PC-3 (cell line): ENCODE measurements at regions not wholly inside any gene's neighbourhood (a gene's known extent, or its start where the extent isn't known, plus 50 kb on each side); places are given as distances from the start of the nearest gene placed in this dataset.

ENCODE experiments used
- ATAC-seq: fragments of 200-7000 bp; cut with Tn5 transposase; 2 replicates; pipeline ENCODE4 v1.9.1; 2020; ENCODE audit warnings: mild to moderate bottlenecking, moderate library complexity
- BruUV-seq: library from RNA; stranded (reverse); fragments of 400-500 nt; replicated peaks from 2 replicates; lab custom pipeline; 2021; lab: Mats Ljungman, UMichigan
- CTCF ChIA-PET: fragments of 300-600 bp; sonication (Branson Sonifier 250); formaldehyde crosslinking; loops from one replicate; lab custom pipeline; 2022; ENCODE audit warnings: antibody characterized with exemption; lab: Charles Lee
- POLR2A ChIA-PET: fragments of 300-600 bp; sonication (Branson Sonifier 250); formaldehyde crosslinking; loops from one replicate; lab custom pipeline; 2022; ENCODE audit warnings: antibody characterized with exemption; ENCODE audit not compliant: unreplicated experiment; lab: Charles Lee
- DNase-seq: peaks from one replicate; pipeline ENCODE4 v3.0.0-alpha.2; 2015
- H2AFZ ChIP-seq: fragments of 300-600 bp; sonication (generic); 2 replicates; pipeline ENCODE4 v1.6.0; 2016; ENCODE audit warnings: antibody characterized with exemption, low read length
- H3F3A ChIP-seq: fragments of 300-600 bp; sonication (generic); one replicate; pipeline ENCODE4 v1.6.0; 2017; ENCODE audit warnings: antibody characterized with exemption, low read length, control low read depth, mild to moderate bottlenecking; ENCODE audit not compliant: unreplicated experiment
- H3K27ac ChIP-seq: fragments of 300-600 bp; sonication (generic); 2 replicates; pipeline ENCODE4 v1.5.1; 2016; ENCODE audit warnings: mild to moderate bottlenecking, low read length
- H3K27me3 ChIP-seq: fragments of 300-600 bp; sonication (generic); 2 replicates; pipeline ENCODE4 v1.6.1; 2016; ENCODE audit warnings: low read length, mixed read lengths
- H3K36me3 ChIP-seq: fragments of 300-600 bp; sonication (generic); 2 replicates; pipeline ENCODE4 v1.6.1; 2016; ENCODE audit warnings: low read depth, mixed run types, low read length, mixed read lengths
- H3K4me1 ChIP-seq: fragments of 300-600 bp; sonication (generic); 2 replicates; pipeline ENCODE4 v1.5.1; 2016; ENCODE audit warnings: low read length; ENCODE audit not compliant: insufficient read depth
- H3K4me2 ChIP-seq: fragments of 300-600 bp; sonication (generic); 2 replicates; pipeline ENCODE4 v1.6.0; 2016; ENCODE audit warnings: low read length
- H3K4me3 ChIP-seq: fragments of 300-600 bp; sonication (generic); 2 replicates; pipeline ENCODE4 v1.5.1; 2016; ENCODE audit warnings: mild to moderate bottlenecking, low read length, mixed read lengths
- H3K79me2 ChIP-seq: fragments of 300-600 bp; sonication (generic); 2 replicates; pipeline ENCODE4 v1.6.1; 2017; ENCODE audit warnings: low read length, mixed read lengths
- H3K9ac ChIP-seq: fragments of 300-600 bp; sonication (generic); 2 replicates; pipeline ENCODE4 v1.6.0; 2016; ENCODE audit warnings: mild to moderate bottlenecking, low read length
- H3K9me2 ChIP-seq: fragments of 300-600 bp; sonication (generic); replicated peaks from 2 replicates; pipeline ENCODE4 v1.6.1; 2016; ENCODE audit warnings: mixed run types, low read length, mixed read lengths
- H3K9me3 ChIP-seq: fragments of 300-600 bp; sonication (generic); 2 replicates; pipeline ENCODE4 v1.6.1; 2016; ENCODE audit warnings: low read length, mixed read lengths
- H4K20me1 ChIP-seq: fragments of 300-600 bp; sonication (generic); 2 replicates; pipeline ENCODE4 v1.6.1; 2016; ENCODE audit warnings: low read length, mixed read lengths
- EZH2 ChIP-seq: fragments of 300-600 bp; sonication (generic); IDR thresholded peaks from one replicate; pipeline ENCODE4 v1.6.1; 2017; ENCODE audit warnings: antibody characterized with exemption, mild to moderate bottlenecking, low read length; ENCODE audit not compliant: unreplicated experiment
- EZH2phosphoT487 ChIP-seq: fragments of 300-600 bp; sonication (generic); IDR thresholded peaks from 2 replicates; pipeline ENCODE4 v1.6.1; 2018; ENCODE audit warnings: mild to moderate bottlenecking, antibody characterized with exemption, low read length, borderline replicate concordance
- intact Hi-C: fragments of 100-400 bp; cut with micrococcal nuclease; formaldehyde crosslinking; loops from 2 replicates; pipeline ENCODE4 v1.9.0; 2023
- TF ChIP-seq, protein P1 (sequence below): fragments of 300-600 bp; sonication (generic); conservative IDR thresholded peaks from 2 replicates; pipeline ENCODE4 v1.5.1; 2017; ENCODE audit warnings: antibody characterized with exemption, low read depth, mild to moderate bottlenecking, low read length

DNA sequence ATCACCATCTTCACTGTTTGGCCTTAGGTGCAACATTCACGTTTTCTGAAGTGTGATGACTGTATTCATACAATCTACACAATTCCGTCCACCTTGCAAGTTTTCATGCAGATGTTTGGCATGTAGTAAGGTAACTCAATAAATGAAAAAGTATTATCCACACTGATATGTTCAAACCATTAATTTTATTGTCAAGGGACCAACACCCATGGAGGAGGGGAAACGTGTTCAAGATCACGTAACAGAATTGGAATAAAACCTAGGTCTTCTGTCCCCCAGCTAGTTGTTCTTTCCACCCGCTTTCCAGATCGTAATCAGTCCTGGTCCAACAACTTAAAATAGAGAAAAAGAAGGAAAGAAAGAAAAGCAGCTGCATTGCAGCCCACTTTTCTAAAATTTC, 560.4 kb upstream of the MCTP2 start:
- H3K27me3 ChIP-seq = no peaks in the 10 kb centered on the region
- no peaks in the 10 kb centered on the region for H3K9me2 ChIP-seq
- H3K27ac ChIP-seq = no peak overlapping the region
- no peaks in the 10 kb centered on the region for H3K4me1 ChIP-seq
- CTCF ChIA-PET = no interaction called here
- H4K20me1 ChIP-seq = no peaks in the 10 kb centered on the region
- no peak overlapping the region for H3K4me3 ChIP-seq
- no peak for ATAC-seq
- no peaks in the 10 kb centered on the region for H3F3A ChIP-seq
- no peak overlapping the region for H3K9ac ChIP-seq
- BruUV-seq = no TSS peak
- no peaks in the 10 kb centered on the region for H3K36me3 ChIP-seq
- no peak overlapping the region for H2AFZ ChIP-seq
- no peak overlapping the region for H3K4me2 ChIP-seq
- POLR2A ChIA-PET = no interaction called here
- intact Hi-C loops = no loop called here
- no peaks in the 10 kb centered on the region for H3K9me3 ChIP-seq
- no peak for TF ChIP-seq EZH2
- no peaks in the 10 kb centered on the region for H3K79me2 ChIP-seq
- DNase-seq = no peak

DNA sequence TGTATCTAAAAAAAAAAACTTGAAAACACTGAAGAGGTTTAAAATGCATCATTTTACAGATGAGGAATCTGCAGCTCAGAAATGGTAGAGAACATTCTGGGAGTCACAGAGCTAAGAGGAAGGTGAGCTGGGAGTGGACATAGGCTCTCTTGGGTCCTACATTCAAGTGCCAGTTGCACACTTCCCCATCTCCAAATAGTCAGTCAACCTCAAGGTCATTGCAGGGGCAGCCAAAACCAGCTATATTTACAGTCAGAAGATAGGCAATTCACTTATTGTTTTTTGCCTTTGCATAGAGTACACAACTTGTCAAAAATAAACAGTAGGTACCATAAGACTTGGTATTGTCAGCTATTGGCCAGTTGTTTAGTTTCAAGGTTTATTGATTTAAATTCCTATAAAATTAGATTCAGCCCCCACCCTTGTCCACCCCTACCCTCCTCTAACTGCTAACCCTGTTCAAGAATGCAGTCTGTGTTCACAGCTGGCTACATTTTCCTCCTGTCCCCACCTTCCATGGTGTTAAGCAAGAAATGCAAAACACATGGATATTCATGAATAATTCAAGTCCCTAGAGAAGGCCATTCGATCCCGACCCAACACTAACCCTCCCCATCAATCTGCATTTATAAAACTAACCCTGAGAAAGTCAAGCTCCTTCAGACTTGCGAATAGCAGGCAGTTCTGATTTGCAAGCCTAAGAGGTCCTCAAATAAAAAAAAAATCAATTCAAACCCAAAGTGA, 567.0 kb upstream of the MCTP2 start:
- intact Hi-C loops = no loop called here
- Histone ChIP-seq H3K9me2 (no peaks in the 10 kb centered on the region), H3K4me3 (no peak overlapping the region), H4K20me1 (no peaks in the 10 kb centered on the region), H3K9ac (no peak overlapping the region), H3K79me2 (no peaks in the 10 kb centered on the region), H2AFZ (no peak overlapping the region), H3K4me2 (no peak overlapping the region), H3K9me3 (no peaks in the 10 kb centered on the region), H3F3A (no peaks in the 10 kb centered on the region), H3K27me3 (no peaks in the 10 kb centered on the region; the same call in 1 of the 2 replicates), H3K4me1 (no peaks in the 10 kb centered on the region), H3K36me3 (no peaks in the 10 kb centered on the region), H3K27ac (no peak overlapping the region)
- BruUV-seq = no TSS peak
- DNase-seq (no peak), ATAC-seq (no peak)
- no peak for TF ChIP-seq EZH2
- TF ChIP-seq EZH2phosphoT487 = no peak
- TF ChIP-seq, protein P1, sequence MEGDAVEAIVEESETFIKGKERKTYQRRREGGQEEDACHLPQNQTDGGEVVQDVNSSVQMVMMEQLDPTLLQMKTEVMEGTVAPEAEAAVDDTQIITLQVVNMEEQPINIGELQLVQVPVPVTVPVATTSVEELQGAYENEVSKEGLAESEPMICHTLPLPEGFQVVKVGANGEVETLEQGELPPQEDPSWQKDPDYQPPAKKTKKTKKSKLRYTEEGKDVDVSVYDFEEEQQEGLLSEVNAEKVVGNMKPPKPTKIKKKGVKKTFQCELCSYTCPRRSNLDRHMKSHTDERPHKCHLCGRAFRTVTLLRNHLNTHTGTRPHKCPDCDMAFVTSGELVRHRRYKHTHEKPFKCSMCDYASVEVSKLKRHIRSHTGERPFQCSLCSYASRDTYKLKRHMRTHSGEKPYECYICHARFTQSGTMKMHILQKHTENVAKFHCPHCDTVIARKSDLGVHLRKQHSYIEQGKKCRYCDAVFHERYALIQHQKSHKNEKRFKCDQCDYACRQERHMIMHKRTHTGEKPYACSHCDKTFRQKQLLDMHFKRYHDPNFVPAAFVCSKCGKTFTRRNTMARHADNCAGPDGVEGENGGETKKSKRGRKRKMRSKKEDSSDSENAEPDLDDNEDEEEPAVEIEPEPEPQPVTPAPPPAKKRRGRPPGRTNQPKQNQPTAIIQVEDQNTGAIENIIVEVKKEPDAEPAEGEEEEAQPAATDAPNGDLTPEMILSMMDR = no peak
- ChIA-PET POLR2A (no interaction called here), CTCF (no interaction called here)

DNA sequence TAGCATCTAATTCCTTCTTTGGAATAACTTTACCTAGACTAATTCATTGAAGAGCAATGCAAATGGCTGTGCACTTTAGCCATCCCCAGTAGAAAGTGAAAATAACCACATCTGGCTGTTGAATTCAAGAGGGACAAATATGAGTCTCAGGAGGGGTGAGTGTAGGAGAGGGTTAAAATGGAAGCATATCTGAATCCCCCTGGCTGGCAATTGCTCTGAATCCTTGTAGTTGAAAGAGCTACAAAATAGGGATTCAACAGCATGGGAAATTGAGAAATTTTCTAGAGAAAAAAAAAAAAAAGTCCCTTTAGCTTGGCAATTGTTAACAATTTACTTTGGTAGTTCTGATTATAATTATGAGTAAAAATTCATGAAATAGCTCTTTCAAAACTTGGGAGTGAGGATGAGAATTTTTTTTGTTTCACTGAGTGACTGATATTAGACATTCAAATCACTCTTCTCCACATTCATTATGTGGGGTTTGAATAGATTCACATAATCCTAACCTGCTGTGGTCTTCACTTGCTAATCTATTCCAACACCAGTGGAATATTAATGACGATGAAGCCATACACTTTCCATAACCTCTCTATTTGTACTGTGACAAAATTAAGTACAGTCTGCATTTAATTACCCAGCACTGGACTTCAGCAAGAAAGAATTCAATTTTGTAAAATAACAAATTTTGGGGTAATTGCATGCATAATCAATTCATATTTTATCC, 569.0 kb upstream of the MCTP2 start:
- Histone ChIP-seq H3K27me3 (no peaks in the 10 kb centered on the region; the same call in 1 of the 2 replicates), H3K9ac (no peak overlapping the region), H4K20me1 (no peaks in the 10 kb centered on the region), H3K79me2 (no peaks in the 10 kb centered on the region), H3F3A (no peaks in the 10 kb centered on the region), H3K27ac (no peak overlapping the region), H3K4me3 (no peak overlapping the region), H3K36me3 (no peaks in the 10 kb centered on the region), H3K9me3 (no peaks in the 10 kb centered on the region), H3K9me2 (no peaks in the 10 kb centered on the region), H3K4me2 (no peak overlapping the region), H2AFZ (no peak overlapping the region), H3K4me1 (no peaks in the 10 kb centered on the region)
- ATAC-seq (no peak), DNase-seq (no peak)
- BruUV-seq = no TSS peak
- CTCF ChIA-PET = no interaction called here
- POLR2A ChIA-PET = no interaction called here
- intact Hi-C loops = no loop called here
- TF ChIP-seq EZH2 = no peak
- TF ChIP-seq, protein P1 = no peak
- no peak for TF ChIP-seq EZH2phosphoT487
